ENCODE measurements at regions not wholly inside any gene's neighbourhood (a gene's known extent, or its start where the extent isn't known, plus 50 kb on each side); places are given as distances from the start of the nearest gene placed in this dataset.

- no peak for TF ChIP-seq POLR2A (IDR thresholded peaks at IDR 0.05; ENCODE audit: low read depth, low read length)
- TF ChIP-seq TAF1 (IDR thresholded peaks at IDR 0.05; ENCODE audit: low read depth, low read length) = no peak
Observed at GRCh38 chr20:57894096-57894495, 184.3 kb upstream of the PMEPA1 start.

All from GM12891 (cell line).